ENCODE measurements at regions not wholly inside any gene's neighbourhood (a gene's known extent, or its start where the extent isn't known, plus 50 kb on each side); places are given as distances from the start of the nearest gene placed in this dataset.
"Not testable (repeated sequence)": the region's sequence is repeated elsewhere in the genome, so short reads cannot be mapped to it uniquely, and the experiment has no call there.

GRCh38 chr2:39996653-39997080 lies 217.6 kb upstream of the THUMPD2 start:
- DNase-seq, result no peak

DNA sequence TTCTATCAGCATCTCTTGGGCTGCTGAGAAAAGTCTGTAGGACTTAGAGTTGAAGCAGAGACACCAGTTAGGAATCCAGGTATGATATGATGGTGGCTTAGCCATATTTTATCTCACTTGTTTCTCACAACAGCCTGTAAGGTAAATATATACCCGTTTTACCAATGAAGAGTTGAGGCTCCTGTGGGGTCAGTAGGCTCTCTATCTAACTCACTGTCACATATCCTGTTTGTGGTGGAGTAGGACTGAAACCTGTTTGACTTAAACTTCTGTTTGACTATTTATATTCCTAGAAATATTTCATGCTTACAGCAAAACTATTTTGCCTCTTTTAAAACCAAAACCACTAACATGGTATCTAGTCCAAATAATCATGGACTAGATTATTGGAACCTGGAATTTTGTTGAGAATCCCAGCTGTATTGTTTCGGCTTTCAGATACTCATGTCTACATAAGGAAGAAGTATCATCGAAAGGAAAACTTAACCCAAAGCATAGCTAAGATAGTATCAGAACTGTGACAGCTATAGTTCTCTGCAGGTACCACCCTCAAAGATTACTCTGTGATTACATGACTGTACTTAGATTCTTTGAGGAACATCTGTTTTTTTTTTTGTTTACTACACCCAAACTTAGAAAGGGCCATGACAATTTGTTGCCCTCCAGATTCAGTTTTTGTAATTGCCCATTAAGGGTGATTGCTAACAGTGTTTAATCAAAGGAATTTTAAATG lies 216.1 kb upstream of the THUMPD2 start:
- no peak for DNase-seq

DNA sequence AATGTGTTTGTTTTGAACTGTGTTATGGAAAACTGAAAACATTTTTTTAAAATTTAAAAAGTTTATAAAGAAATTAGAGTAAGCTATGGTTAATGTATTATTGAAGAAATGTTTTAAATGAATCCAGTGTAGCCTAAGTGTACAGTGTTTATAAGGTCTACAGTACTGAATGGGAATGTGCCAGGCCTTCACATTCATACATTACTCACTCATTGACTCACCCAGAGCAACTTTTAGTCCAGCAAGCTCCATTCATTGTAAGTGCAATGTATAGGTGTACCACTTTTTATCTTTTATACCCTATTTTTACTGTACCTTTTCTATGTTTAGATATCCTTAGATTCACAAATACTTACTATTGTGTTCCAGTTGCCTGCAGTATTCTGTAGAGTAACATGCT lies 215.1 kb upstream of the THUMPD2 start:
- no peak for DNase-seq

GRCh38 chr2:39991298-39991697 lies 212.2 kb upstream of the THUMPD2 start:
- no peak for DNase-seq

DNA sequence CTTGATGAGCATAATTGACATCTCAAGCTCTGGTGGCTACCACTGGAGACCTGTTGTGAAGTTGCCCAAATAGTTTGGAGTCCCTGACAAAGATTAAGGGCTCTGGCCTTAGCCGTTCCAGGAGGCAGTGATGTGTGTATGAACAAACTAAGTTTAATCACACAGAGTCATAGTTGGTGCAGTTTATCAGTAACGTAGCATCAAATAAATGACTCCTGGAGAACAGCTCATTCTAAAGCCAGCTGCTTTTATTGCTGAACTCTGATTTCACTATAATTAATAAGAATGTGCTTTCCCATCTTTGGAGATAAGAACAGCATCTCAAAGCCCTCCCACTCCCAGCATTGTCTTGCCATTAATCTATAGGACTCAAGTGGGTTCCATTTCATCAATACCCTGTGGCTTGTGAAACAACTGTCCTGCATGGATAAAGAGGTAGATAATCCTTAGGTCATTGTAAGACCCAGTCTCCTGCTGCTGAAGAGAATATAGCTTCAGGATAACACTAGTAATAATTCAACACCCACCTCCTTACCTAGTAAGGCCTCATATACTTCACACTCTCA lies 211.4 kb upstream of the THUMPD2 start:
- DNase-seq, result no peak

- DNase-seq, result no peak
Observed at GRCh38 chr2:39989888-39990287, 210.8 kb upstream of the THUMPD2 start.

DNA sequence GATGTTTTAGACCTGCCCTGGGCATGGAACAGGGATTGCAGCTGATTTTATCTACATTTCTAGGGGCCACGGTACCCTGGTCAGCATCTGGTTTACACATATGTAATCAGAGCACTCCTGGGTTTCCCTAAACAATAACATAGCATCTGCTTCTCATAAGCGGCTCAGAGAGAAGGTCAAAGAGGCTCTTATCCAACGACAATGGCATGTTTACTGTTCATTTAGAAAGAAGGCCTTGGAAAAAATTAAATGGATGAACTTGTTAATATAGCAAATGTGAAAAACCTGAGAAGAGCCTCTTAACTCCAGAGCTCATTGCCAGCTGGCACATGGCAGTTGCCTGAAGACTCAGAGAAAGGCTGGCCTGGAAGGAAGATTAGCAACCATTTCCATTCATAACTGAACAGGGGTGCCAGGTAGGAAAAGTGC lies 202.8 kb upstream of the THUMPD2 start:
- DNase-seq, result no peak

GRCh38 chr2:39975476-39976020 lies 196.5 kb upstream of the THUMPD2 start:
- peak; percentile 26 for DNase-seq

DNA sequence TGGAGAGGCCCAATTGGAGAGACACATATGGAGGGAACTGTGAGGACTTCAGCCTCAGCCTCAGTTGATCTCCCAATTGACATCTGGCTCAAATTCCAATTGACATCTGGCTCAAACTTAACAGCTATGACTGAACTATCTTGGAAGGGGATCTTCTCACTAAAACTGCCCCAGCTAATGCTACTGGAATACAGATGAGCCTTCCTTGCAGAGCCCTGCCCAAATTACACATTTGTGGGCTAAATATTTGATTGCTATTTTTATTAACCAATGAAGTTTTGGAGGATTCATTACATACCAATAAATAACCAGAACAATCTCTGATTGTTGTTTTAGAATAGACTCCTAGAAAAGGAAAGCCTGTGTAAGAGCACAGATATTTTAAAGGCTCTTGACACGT lies 189.0 kb upstream of the THUMPD2 start:
- DNase-seq, result no peak

DNA sequence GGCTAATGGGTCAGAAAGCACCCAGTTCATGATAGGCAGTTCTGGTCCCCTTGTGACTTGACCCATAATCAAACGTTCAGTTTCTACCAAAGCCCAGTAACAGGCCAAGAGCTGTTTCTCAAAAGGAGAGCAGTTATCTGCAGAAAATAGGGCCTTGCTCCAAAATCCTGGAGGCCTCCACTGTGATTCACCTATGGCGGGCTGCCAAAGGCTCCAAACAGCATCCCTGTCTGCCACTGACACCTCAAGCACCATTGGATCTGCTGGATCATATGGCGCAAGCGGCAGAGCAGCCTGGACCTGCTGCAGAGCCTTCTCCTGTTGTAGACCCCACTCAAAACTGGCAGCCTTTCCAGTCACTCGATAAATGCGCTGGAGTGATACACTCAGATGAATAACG lies 181.6 kb upstream of the THUMPD2 start:
- DNase-seq, result not testable (repeated sequence)

GRCh38 chr2:39954346-39954745 lies 175.3 kb upstream of the THUMPD2 start:
- DNase-seq, result no peak

GRCh38 chr2:39949131-39949530 lies 170.1 kb upstream of the THUMPD2 start:
- no peak for DNase-seq

- no peak for DNase-seq
Observed at GRCh38 chr2:39948016-39948719, 169.1 kb upstream of the THUMPD2 start.

DNA sequence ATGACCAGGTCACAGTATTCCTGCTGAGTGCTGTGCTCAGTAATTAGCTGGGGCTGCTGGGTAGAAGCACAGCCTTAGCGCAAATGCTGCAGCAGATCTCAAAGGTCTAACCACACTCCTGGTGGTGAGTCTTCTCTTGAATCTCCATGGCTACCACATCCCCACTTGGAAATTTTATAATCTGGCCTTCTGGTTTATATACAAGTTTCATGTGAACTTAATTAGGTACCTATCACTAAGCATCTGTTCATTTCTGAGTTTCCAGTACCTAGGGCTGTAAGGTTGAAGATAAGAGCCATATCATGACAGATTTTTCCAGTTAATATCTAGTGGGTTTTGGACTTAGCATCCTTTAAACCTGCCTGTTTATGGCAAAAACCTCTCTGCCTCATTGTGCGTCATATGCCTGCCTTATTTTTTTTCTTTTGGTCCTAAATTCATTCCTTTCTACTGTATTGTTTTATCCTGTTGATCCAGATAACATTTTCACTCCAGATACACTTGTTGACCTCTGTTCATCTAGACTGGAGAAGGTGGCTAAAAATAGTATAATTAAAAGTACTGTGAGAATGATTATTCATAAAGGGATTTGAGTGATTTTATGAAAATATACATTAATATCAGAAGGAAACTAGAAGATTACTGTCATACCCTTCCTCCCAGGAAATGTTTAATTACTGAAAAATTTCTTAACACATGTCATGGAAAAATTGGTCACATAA lies 168.4 kb upstream of the THUMPD2 start:
- DNase-seq, result no peak

DNA sequence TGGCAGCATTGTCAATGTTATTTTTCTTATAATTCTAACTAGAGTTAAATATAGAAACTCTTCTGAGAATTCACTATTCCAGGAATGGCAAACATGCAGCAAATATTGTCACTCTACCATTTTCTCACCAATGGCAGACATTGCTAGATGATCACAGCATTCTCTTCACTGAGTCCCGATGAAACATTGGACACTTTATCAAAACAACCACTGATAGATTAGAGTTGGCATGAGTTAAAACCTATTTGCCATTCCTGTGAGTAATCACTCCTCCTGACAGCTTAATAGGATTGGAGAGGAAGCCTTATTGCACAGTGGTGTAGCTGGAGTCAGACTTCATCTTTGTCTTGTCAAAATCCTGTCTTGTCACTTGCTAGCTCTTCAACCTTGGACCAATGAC lies 163.9 kb upstream of the THUMPD2 start:
- no peak for DNase-seq

DNA sequence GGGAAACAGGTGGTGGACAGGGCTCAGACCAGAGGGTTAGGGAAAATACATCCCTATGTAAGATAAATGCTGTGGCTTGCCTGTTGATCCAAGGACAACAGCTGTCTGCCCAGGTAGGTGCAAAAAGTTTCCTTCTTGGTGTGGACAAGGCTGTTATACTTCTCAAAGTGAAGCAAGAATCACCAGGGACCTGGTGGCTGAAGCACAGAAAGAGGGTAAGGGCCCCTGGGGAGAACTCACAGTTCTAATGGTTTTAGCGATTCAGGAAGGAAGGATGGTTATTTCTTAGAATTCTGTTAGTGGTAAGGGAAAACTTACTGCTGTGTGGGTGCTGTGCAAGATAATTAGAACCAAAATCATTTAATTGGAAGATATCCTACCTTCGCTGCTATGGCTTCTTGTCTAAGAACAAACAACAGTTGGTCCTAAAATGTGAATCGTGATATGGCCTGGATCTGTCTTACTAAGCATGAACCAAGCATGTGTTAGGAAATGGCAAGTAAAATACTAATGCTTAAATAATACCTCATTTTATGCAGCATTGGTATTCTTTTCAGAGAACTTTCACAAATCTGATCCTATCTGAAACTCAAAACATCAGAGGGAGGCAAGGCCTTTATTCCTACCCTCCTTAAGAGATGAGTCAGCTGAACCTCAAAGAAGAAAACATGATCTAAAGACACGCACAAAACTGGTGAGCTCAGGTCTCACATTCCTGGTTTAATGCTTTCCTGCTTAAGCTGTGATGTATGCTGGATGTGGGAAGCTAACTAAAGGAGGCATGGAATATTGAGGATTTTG lies 159.2 kb upstream of the THUMPD2 start:
- DNase-seq, result peak; percentile 6

DNA sequence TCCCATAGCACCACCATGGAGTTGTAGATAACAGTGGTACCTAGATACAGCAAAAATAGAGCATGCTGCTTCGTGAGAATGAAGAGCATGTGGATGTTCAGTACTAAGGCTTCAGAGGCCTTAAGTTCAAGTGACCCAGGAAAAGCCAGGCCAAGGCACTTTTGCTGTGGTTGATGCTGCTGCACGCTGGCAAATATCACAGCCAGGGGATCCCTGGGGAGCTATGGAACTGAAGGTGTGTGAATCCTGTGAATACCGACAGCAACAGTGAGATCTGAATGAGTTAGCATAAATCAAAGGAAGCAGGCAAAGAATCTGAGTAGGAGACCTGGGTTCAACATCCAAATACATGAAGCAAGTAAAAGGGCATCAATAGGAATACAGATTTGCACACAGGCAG lies 158.6 kb upstream of the THUMPD2 start:
- DNase-seq, result no peak

GRCh38 chr2:39934851-39935250 lies 155.8 kb upstream of the THUMPD2 start:
- no peak for DNase-seq

GRCh38 chr2:39933196-39933595 lies 154.1 kb upstream of the THUMPD2 start:
- no peak for DNase-seq

DNA sequence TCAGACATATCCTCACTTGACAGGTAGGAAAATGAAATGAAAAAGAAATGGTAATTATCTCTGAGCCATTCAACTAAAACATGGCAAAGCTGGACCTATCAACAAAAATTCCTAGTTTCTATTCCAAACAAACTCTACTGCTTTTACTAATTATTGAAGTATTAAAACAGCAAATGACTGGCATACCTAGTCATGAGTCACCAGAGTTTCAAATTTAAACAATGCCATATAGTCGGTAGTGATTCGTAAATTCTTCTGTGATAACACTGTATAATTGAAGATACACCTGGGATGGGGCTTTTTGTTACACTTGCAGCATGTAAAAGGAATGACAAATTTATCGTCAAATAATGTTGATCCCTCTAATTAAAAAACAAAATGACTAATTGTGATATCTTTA lies 153.1 kb upstream of the THUMPD2 start:
- DNase-seq, result no peak

DNA sequence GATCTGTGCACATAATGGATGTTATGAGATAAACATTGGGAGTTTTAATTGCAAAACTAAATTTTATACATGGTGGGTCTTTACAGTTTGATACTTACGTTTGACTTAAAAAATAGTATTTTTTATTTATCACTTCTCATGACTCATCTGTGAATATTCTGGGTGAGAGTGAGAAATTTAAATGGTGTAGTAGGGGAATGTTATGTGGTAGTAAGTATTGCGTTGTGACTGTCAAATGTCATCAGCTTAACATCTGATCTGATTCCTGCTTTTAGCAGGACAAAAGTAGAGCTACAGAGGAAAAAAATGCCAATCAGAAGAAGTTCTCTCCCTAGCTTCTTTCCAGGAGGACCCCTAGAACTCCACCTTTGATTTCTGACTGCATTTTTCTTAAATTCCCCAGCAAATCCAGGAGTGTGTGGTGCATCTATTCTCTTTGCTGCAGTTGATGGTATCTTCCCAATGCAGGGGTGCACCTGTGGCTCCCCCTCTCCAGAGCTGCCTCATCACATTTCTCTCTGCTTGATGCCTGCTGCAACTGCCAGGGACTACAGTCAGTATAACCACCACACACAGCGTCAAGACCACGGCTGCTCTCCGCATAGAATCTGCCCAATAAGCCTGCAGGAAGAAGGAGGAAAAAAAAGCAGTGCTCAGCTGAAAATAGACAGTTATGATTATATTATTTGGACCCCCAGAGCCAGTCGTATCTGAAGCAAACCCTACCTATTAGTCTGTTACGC lies 151.3 kb upstream of the THUMPD2 start:
- no peak for DNase-seq

GRCh38 chr2:39929531-39929930 lies 150.5 kb upstream of the THUMPD2 start:
- DNase-seq, result no peak
